ENCODE measurements at regions not wholly inside any gene's neighbourhood (a gene's known extent, or its start where the extent isn't known, plus 50 kb on each side); places are given as distances from the start of the nearest gene placed in this dataset.
A peak's percentile ranks its signal among the peaks of the same experiment; 100 is the strongest.
"Not testable (repeated sequence)": the region's sequence is repeated elsewhere in the genome, so short reads cannot be mapped to it uniquely, and the experiment has no call there.

DNA sequence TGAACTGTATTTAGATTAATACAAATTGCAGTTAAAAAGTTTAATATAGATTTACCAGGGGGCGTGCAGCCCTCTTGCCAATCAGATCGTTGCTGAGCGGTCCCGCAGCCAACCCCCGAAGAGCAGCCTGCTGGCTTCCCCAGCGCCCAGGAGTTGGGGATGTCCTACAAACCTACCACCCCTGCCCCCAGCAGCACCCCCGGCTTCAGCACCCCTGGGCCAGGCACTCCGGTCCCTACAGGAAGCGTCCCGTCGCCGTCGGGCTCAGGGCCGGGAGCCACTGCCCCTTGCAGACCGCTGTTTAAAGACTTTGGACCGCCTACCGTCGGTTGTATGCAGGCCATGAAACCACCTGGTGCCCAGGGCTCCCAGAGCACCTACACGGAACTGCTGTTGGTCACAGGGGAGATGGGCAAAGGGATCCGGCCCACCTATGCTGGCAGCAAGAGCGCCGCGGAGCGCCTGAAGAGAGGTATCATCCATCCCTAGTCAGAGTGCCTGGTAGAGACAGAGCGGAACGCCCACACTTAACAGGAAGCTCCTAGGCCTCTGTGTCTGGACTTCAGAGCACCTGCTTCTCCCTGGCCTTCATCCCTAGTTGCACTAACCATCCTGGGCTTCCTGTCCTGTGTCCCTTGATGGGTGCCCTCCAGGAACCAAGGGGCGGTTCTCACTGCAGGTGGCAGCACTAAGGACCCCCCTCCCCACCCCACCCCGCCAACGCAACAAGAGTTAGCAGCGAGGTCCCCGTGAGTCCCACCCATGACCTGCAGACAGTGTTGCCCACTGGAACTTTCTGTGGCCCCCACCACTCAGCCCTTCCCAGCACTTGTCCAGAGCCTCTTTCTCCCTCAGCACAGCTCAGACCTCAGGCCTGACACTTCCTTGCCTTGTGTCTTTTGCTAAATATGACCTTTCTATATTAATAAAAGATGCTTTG, 91.5 kb upstream of the ZNG1F start:
- intact Hi-C loops (cut with DNase I); DNase-seq (ENCODE audit: missing footprints): not testable (repeated sequence)
- ATAC-seq = peak; percentile 39

DNA sequence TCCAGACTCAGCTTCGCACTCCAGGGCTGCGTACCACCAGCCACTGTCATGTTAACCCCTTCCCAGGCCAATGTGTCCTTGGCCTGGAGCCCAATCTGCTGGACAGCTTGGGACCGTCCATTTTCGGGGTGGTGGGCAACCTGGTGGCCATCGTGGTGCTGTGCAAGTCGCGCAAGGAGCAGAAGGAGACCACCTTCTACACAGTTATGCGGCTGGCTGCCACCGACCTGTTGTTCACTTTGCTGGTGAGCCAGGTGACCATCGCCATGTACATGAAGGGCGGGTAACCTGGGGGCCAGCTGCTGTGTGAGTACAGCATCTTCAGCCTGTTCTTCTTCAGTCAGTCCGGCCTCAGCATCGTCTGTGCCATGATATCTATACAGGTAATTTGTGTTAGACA, 90.3 kb upstream of the ZNG1F start:
- peak; percentile 28 for ATAC-seq
- DNase-seq (ENCODE audit: missing footprints) = peak; percentile 40
- intact Hi-C loops (cut with DNase I) = not testable (repeated sequence)

GRCh38 chr9:41279033-41279432, 89.9 kb upstream of the ZNG1F start:
- intact Hi-C loops (cut with DNase I); ATAC-seq: not testable (repeated sequence)
- peak; percentile 31 for DNase-seq (ENCODE audit: missing footprints)

DNA sequence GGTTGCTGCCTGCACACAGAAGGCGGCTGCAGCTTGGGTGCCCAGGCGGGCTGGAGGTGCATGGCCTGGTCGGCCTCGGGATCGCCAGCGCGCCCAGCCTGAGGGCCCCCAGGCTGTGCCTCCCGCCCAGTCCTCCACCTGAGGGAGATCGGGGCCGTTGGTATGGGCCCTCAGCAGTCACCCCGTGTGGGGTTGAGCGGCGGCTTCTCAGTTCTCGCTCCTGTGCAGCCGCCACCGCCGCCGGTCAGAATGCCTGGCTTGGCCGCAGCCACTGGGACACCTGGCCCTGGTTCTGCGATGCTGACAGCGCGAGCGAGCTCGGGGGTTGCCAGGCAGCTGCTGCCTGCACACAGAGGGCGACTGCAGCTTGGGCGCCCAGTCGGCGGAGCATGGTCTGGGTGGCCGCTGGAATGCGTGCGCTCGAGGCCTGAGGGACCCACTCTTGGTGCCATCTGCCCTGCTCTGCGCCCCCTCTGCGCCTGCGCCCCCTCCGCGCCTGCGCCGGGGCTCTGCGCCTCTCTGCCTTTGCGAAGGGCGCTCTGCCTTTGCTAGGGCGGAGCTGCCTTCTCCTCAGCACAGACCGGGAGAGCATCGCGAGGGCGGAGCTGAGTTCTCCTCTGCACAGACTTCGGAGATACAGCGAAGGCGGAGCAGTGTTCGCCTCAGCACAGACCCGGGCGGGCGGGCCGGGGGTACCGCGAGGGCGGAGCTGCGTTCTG, 84.6 kb upstream of the ZNG1F start:
- intact Hi-C loops (cut with DNase I) = not testable (repeated sequence)
- ATAC-seq = peak; percentile 99
- peak; percentile 84 for DNase-seq (ENCODE audit: missing footprints)

GRCh38 chr9:41272879-41273548, 83.9 kb upstream of the ZNG1F start:
- intact Hi-C loops (cut with DNase I) = not testable (repeated sequence)
- ATAC-seq = peak; percentile 39
- peak; percentile 81 for DNase-seq (ENCODE audit: missing footprints)

DNA sequence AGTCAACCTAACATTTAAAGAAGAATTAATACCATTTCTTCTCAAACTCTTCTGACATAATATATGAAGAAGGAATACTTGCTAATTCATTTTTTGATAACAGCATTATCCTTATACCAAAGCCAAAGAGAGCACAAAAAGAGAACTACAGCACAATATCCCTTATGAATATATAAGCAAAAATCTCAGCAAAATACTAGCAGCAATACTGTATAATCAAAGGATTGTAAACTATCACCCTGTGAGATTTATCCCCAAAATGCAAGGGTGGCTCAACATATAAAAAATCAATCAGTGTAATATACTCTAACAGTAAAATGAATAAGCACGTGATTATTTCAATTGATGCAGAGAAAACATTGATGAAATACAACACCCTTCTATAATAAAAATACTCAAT, 81.9 kb upstream of the ZNG1F start:
- DNase-seq (ENCODE audit: missing footprints); intact Hi-C loops (cut with DNase I); ATAC-seq: not testable (repeated sequence)

DNA sequence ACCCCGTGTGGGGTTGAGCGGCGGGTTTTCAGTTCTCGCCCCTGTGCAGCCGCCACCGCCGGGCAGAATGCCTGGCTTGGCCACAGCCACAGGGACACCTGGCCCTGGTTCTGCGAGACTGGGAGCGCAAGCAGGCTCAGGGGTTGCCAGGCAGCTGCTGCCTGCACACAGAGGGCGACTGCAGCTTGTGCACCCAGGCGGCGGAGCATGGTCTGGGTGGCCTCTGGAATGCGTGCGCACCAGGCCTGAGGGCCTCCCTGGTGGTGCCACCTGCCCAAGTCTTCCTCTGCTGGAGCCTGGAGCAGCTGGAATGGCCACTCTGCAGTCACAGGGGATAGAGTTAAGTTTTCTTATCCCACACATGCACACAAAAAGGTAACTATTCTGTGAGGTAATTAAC, 80.4 kb upstream of the ZNG1F start:
- intact Hi-C loops (cut with DNase I); ATAC-seq: not testable (repeated sequence)
- peak; percentile 56 for DNase-seq (ENCODE audit: missing footprints)

- intact Hi-C loops (cut with DNase I); ATAC-seq: not testable (repeated sequence)
- DNase-seq (ENCODE audit: missing footprints) = peak; percentile 53
Observed at GRCh38 chr9:41269054-41269453, 79.9 kb upstream of the ZNG1F start.

DNA sequence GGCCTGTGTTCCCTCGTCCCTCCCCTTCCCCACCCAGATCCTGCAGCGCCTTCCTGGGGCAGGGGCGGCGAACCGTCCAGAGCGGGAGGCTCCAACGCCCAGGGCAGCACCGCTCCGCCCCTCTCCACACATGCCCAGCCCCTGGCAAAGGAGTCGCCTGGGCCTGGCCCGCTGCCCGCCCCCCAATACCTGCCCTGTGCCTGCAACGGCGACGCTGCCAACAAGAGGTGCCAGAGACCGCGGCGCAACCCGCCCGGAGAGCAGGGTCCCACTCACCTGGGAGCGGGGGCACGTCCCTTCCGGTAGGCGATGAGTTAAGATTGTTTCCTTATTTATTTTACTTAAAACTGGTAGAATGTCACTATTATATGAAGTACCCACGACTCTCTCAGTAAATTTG, 77.5 kb upstream of the ZNG1F start:
- ATAC-seq; DNase-seq (ENCODE audit: missing footprints); intact Hi-C loops (cut with DNase I): not testable (repeated sequence)

- ATAC-seq; intact Hi-C loops (cut with DNase I): not testable (repeated sequence)
- peak; percentile 60 for DNase-seq (ENCODE audit: missing footprints)
Observed at GRCh38 chr9:41266000-41266399, 76.9 kb upstream of the ZNG1F start.

DNA sequence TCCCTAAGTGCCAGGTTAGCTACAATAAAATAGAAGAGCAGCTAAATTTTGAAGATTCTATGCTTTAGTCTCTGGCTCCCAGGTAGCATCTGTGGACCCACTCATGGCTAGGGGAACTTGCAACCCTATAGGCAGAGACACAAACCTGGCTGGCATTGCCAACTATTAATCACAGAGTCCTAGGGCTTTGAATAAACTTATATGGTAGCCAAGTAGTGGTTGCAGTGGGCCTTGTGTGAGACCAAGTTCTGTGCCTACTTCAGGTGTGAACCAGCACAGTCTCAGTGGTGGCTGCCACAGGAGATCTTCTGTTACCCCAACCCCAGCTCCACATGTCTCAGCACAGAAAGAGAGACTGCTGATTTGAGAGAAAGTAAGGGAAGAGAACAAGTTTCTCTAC, 62.9 kb upstream of the ZNG1F start:
- ATAC-seq; intact Hi-C loops (cut with DNase I): not testable (repeated sequence)
- peak; percentile 63 for DNase-seq (ENCODE audit: missing footprints)

DNA sequence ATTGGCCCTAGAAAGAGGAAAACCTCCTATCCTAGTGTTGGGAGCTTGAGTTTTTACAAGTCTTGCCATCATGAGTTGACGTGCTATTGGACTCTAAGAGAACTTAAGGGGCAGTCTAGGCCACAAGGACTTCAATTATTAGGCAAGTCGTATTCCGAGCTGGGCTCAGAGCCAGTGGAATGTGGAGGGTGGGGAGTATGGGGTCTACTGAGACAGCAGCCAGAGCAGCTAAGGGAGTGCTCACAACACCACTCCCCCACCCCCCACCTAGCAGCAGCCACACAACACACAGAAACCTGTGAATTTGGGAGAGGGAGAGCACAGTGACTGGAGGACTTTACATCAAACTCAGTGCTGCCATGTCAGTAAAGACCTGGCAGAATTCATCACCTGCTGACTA, 62.0 kb upstream of the ZNG1F start:
- intact Hi-C loops (cut with DNase I); ATAC-seq; DNase-seq (ENCODE audit: missing footprints): not testable (repeated sequence)

DNA sequence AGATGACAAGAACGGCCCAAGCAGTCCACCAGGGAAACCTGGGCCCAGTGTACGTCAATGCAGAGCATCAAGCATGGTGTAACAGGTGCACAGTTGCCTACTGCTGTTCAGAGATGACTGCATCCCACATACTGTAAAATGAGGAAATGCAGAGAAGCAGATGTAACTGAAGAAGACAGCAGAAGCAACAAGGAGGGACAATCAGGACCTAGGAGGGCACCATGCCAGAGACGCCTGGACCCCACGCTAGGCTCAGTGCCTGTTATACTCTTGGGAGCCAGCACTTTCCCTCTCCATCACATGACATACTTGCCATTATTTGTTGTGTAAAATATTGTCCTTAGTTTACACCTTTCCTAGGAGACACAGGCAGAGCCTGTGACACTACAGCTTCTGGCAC, 57.6 kb upstream of the ZNG1F start:
- intact Hi-C loops (cut with DNase I); ATAC-seq; DNase-seq (ENCODE audit: missing footprints): not testable (repeated sequence)

Data from Right ventricle myocardium inferior (tissue), 1 donor.